ENCODE measurements at regions not wholly inside any gene's neighbourhood (a gene's known extent, or its start where the extent isn't known, plus 50 kb on each side); places are given as distances from the start of the nearest gene placed in this dataset.

DNA sequence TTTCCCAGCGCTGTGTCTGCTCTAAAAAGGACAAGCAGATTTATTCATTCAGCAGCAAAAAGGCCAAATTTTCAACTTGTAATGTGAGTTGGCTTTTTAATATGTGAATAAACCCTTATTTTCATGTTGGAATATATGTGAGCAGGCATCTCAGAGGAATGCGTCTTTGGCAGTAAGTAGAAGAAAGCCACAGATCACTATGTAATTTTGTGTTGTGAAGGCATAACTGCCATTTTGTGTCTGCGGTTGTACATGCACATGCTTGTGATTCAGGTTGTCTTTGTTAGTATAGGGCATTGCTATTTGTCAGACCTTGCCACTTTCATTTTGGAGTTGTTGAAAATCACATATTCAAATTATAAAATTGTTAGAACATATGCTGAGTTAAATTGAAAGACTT, 398.8 kb upstream of the RGS6 start:
- Histone ChIP-seq H3K4me1 (ENCODE audit: control insufficient read depth, extremely low read depth, insufficient read depth, low read length) (no peaks in the 10 kb centered on the region), H3K9me1 (replicated peaks; ENCODE audit: control insufficient read depth, extremely low read depth, insufficient read depth, low read length) (no peaks in the 10 kb centered on the region), H3K27me3 (ENCODE audit: control insufficient read depth in 2 of 2, insufficient read depth in 2 of 2, low read length in 2 of 2) (no peaks in the 10 kb centered on the region), H4K20me1 (replicated peaks; ENCODE audit: control insufficient read depth, extremely low read depth, insufficient read depth, low read length) (no peaks in the 10 kb centered on the region), H3K36me3 (ENCODE audit: control insufficient read depth in 2 of 2, extremely low read depth in 1 of 2, insufficient read depth in 2 of 2, low read length in 2 of 2) (no peaks in the 10 kb centered on the region), H3K9ac (replicated peaks; ENCODE audit: extremely low read depth, insufficient read depth, low read length) (no peak overlapping the region), H2AFZ (ENCODE audit: low read depth, low read length) (no peak overlapping the region), H3K79me2 (ENCODE audit: control insufficient read depth, insufficient read depth, low read length) (no peaks in the 10 kb centered on the region), H3K4me2 (ENCODE audit: insufficient read depth, low read length) (no peak overlapping the region), H3K27ac (ENCODE audit: insufficient read depth, low read depth, low read length) (no peak overlapping the region), H3K9me3 (replicated peaks; ENCODE audit: control insufficient read depth, insufficient read depth, low read length) (no peaks in the 10 kb centered on the region), H3K4me3 (replicated peaks in 1 of 3; ENCODE audit: insufficient read depth in 1 of 3, low read depth in 1 of 3, low read length in 3 of 3) (no peak overlapping the region)
- dilution Hi-C loops (cut with MboI; ENCODE audit: extremely low pct_ligation_motif_present, low sequenced_read_pairs) (no loop called here), intact Hi-C loops (cut with micrococcal nuclease) (no loop called here)
- no TSS peak for BruUV-seq (replicated peaks)
- TF ChIP-seq POLR2A (IDR thresholded peaks at IDR 0.05; ENCODE audit: low read depth, low read length): no peak
- TF ChIP-seq GATA2 (IDR thresholded peaks at IDR 0.05; ENCODE audit: insufficient read depth, insufficient read length, low read depth, low read length): no peak
- TF ChIP-seq, protein P1, sequence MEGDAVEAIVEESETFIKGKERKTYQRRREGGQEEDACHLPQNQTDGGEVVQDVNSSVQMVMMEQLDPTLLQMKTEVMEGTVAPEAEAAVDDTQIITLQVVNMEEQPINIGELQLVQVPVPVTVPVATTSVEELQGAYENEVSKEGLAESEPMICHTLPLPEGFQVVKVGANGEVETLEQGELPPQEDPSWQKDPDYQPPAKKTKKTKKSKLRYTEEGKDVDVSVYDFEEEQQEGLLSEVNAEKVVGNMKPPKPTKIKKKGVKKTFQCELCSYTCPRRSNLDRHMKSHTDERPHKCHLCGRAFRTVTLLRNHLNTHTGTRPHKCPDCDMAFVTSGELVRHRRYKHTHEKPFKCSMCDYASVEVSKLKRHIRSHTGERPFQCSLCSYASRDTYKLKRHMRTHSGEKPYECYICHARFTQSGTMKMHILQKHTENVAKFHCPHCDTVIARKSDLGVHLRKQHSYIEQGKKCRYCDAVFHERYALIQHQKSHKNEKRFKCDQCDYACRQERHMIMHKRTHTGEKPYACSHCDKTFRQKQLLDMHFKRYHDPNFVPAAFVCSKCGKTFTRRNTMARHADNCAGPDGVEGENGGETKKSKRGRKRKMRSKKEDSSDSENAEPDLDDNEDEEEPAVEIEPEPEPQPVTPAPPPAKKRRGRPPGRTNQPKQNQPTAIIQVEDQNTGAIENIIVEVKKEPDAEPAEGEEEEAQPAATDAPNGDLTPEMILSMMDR (IDR thresholded peaks at IDR 0.05; ENCODE audit: extremely low read depth in 1 of 2, insufficient read depth in 1 of 2, low read depth in 1 of 2, low read length in 2 of 2): no peak
- TF ChIP-seq POLR2AphosphoS5 (IDR thresholded peaks at IDR 0.05; ENCODE audit: insufficient read depth, low read depth, low read length): no peak
- no peak for TF ChIP-seq FOS (IDR thresholded peaks at IDR 0.05; ENCODE audit: borderline replicate concordance, insufficient read depth, low read length)
- no peak for TF ChIP-seq EZH2 (IDR thresholded peaks at IDR 0.05; ENCODE audit: borderline replicate concordance, low read depth, low read length, severe bottlenecking)
- TF ChIP-seq, protein P2, sequence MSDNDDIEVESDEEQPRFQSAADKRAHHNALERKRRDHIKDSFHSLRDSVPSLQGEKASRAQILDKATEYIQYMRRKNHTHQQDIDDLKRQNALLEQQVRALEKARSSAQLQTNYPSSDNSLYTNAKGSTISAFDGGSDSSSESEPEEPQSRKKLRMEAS (IDR thresholded peaks at IDR 0.05; ENCODE audit: insufficient read depth, insufficient read length): no peak
- TF ChIP-seq JUN (IDR thresholded peaks at IDR 0.05; ENCODE audit: borderline replicate concordance, insufficient read depth, insufficient read length, low read depth): no peak
- no peak for TF ChIP-seq MYC (IDR thresholded peaks at IDR 0.05; ENCODE audit: low read depth, low read length)
- FAIRE-seq (no peak), DNase-seq (ENCODE audit: low read depth, low spot score) (no peak)
- ChIA-PET CTCF (no interaction called here), POLR2A (no interaction called here)
